AG09309 (cell line): ENCODE measurements at regions not wholly inside any gene's neighbourhood (a gene's known extent, or its start where the extent isn't known, plus 50 kb on each side); places are given as distances from the start of the nearest gene placed in this dataset.

ENCODE experiments used
- DNase-seq: peaks from one replicate; pipeline ENCODE4 v3.0.0-alpha.2; 2010; ENCODE audit warnings: low read depth
- H3K4me3 ChIP-seq: 2 replicates; pipeline ENCODE4 v1.5.1; 2011; ENCODE audit warnings: mild to moderate bottlenecking, low read depth, low read length, moderate library complexity; ENCODE audit not compliant: control insufficient read depth
- CTCF ChIP-seq: IDR thresholded peaks from 2 replicates; pipeline ENCODE4 v1.5.1; 2011; ENCODE audit warnings: mild to moderate bottlenecking, low read depth, low read length, inconsistent platforms; ENCODE audit not compliant: insufficient read depth, control insufficient read depth; ENCODE audit errors: missing control alignments

DNA sequence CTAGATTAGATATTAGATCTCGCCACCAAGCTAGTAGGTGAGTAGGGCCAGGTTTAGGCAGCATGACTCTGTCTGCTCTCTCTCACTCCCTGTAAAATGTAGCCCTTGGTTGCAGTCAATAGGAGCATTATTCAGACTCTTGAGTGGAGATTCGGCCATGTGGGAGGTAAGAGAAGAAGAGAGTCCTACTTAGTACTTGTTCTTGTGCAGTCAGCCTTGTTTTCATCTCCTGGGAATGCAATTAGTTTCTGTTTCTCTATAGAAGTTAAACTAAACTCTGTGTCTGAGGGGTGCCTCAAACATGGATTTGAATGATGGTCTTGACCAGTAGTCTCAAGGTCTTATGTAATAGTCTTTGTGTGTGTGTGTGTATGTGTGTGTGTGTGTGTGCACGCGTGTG lies 229.5 kb upstream of the DPH6 start:
- TF ChIP-seq CTCF, result no peak
- no peak overlapping the region for H3K4me3 ChIP-seq
- DNase-seq, result no peak

- no peak for DNase-seq
- TF ChIP-seq CTCF, result no peak
- no peak overlapping the region for H3K4me3 ChIP-seq
These were observed 231.1 kb upstream of the DPH6 start for GRCh38 chr15:35777061-35777460.

GRCh38 chr15:35783203-35783602 lies 237.2 kb upstream of the DPH6 start:
- TF ChIP-seq CTCF, result no peak
- DNase-seq, result no peak
- H3K4me3 ChIP-seq, result no peak overlapping the region

GRCh38 chr15:35784745-35785144 lies 238.8 kb upstream of the DPH6 start:
- no peak for TF ChIP-seq CTCF
- no peak overlapping the region for H3K4me3 ChIP-seq
- DNase-seq, result no peak

- no peak for DNase-seq
- no peak for TF ChIP-seq CTCF
These were observed 264.0 kb upstream of the DPH6 start for GRCh38 chr15:35810007-35810406.

GRCh38 chr15:35813573-35813972 lies 267.6 kb upstream of the DPH6 start:
- H3K4me3 ChIP-seq, result no peak overlapping the region
- TF ChIP-seq CTCF, result no peak
- DNase-seq, result no peak

More at GRCh38 chr15:35810007-35810406, 264.0 kb upstream of the DPH6 start:
- H3K4me3 ChIP-seq, result no peak overlapping the region

- DNase-seq, result no peak
- TF ChIP-seq CTCF, result no peak
- no peak overlapping the region for H3K4me3 ChIP-seq
These were observed 272.9 kb upstream of the DPH6 start for GRCh38 chr15:35818846-35819245.
